Natural killer cell (primary cell): ENCODE measurements at regions not wholly inside any gene's neighbourhood (a gene's known extent, or its start where the extent isn't known, plus 50 kb on each side); places are given as distances from the start of the nearest gene placed in this dataset.

Experiments used
- ATAC-seq, 3 donors: fragments of 150-1000 bp in 2 of 3; fragments of 200-7000 bp in 1 of 3; cut with Tn5 transposase; 1 replicate in 1 of 3; 2 replicates in 2 of 3; pipeline ENCODE4 v1.10.0; 2021; ENCODE audit warnings: mild to moderate bottlenecking in 2 of 3, moderate library complexity in 2 of 3
- DNase-seq, 2 donors: peaks; one replicate each; pipeline versions ENCODE4 v3.0.0 to v3.0.0-alpha.2; 2013 to 2021; ENCODE audit warnings: mixed read lengths in 1 of 2
- H3K27ac ChIP-seq: one replicate; pipeline ENCODE4 v1.5.1; 2013; ENCODE audit warnings: mild to moderate bottlenecking, low read length
- H3K27me3 ChIP-seq: one replicate; pipeline ENCODE4 v1.6.1; 2013; ENCODE audit warnings: low read length; ENCODE audit not compliant: control insufficient read depth, insufficient read depth
- H3K36me3 ChIP-seq: one replicate; pipeline ENCODE4 v1.6.1; 2013; ENCODE audit warnings: low read length; ENCODE audit not compliant: control insufficient read depth, insufficient read depth
- H3K4me1 ChIP-seq: one replicate; pipeline ENCODE4 v1.6.1; 2013; ENCODE audit warnings: low read length; ENCODE audit not compliant: control insufficient read depth, insufficient read depth
- H3K4me3 ChIP-seq: one replicate; pipeline ENCODE4 v1.5.1; 2013; ENCODE audit warnings: low read length
- H3K9me3 ChIP-seq: one replicate; pipeline ENCODE4 v1.6.1; 2013; ENCODE audit warnings: low read length; ENCODE audit not compliant: control insufficient read depth, insufficient read depth
- H3K27ac Mint-ChIP-seq, 2 donors: one replicate each; pipeline ENCODE4 v1.8.0; 2022; ENCODE audit warnings: mild to moderate bottlenecking in 2 of 2, mixed read lengths in 2 of 2, moderate library complexity in 1 of 2
- H3K27me3 Mint-ChIP-seq, 2 donors: one replicate each; pipeline ENCODE4 v1.8.0; 2022; ENCODE audit warnings: low read depth in 2 of 2, mixed read lengths in 2 of 2
- H3K36me3 Mint-ChIP-seq: one replicate; pipeline ENCODE4 v1.8.0; 2022; ENCODE audit warnings: mixed read lengths
- H3K4me1 Mint-ChIP-seq, 2 donors: one replicate each; pipeline ENCODE4 v1.8.0; 2022; ENCODE audit warnings: mixed read lengths in 2 of 2
- H3K4me3 Mint-ChIP-seq: one replicate; pipeline ENCODE4 v1.8.0; 2022; ENCODE audit warnings: mild to moderate bottlenecking, moderate library complexity, mixed read lengths
- H3K9me3 Mint-ChIP-seq, 2 donors: one replicate each; pipeline ENCODE4 v1.8.0; 2022; ENCODE audit warnings: mixed read lengths in 2 of 2
- CTCF ChIP-seq: fragments of 200-600 bp; IDR thresholded peaks from one replicate; pipeline ENCODE4 v1.8.0; 2022; ENCODE audit warnings: antibody characterized with exemption
- WGBS: methylation state at CpG from one replicate; pipeline ENCODE4 v1.1.7; 2013; ENCODE audit warnings: missing lambda C conversion rate; ENCODE audit not compliant: insufficient coverage; 5-methylcytosine and 5-hydroxymethylcytosine counted together
- intact Hi-C: fragments of 100-400 bp; cut with micrococcal nuclease; formaldehyde crosslinking; loops from one replicate; pipeline ENCODE4 v1.14.2; 2022

GRCh38 chr2:219944866-219945265 is 317.4 kb downstream of the SLC4A3 start:
- Mint-ChIP-seq H3K36me3 (no peaks in the 10 kb centered on the region), H3K9me3 (peaks cover 0 to 2% of the 10 kb centered on the region in 2 donors), H3K4me1 (no peaks in the 10 kb centered on the region), H3K27ac (no peak overlapping the region), H3K4me3 (no peak overlapping the region), H3K27me3 (peaks cover 0 to 2% of the 10 kb centered on the region in 2 donors)
- ATAC-seq (no peak), DNase-seq (no peak)
- no peak overlapping the region for H3K27ac ChIP-seq
- WGBS, result 98% methylated on average over 4 of the region's 4 CpGs
- no peaks in the 10 kb centered on the region for H3K36me3 ChIP-seq
- no peaks in the 10 kb centered on the region for H3K9me3 ChIP-seq
- no peaks in the 10 kb centered on the region for H3K27me3 ChIP-seq
- no peak overlapping the region for H3K4me3 ChIP-seq
- H3K4me1 ChIP-seq, result no peaks in the 10 kb centered on the region
- intact Hi-C loops, result no loop called here
- TF ChIP-seq CTCF, result no peak

DNA sequence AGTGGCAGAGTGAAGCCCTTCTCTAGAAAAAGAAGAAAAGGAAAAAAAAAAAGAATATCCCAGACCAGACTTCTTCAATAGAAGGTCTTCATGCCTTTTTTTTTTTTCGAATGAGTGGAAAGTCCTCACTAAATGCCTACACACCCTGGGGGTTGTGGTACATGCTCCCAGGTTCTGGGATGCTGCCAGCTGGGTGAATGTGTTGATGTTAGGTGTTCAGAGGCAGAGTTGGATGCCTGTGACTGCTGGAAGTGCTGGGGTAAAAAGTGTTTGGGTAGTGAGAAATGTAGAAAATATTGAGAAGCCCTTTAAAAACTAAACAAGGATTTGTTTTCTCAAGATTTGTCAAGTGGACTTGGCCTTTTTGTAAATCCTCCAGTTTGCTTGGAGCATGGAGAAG is 318.6 kb downstream of the SLC4A3 start:
- H3K4me3 ChIP-seq, result no peak overlapping the region
- DNase-seq (no peak), ATAC-seq (no peak)
- Mint-ChIP-seq H3K4me1 (no peaks in the 10 kb centered on the region), H3K9me3 (peaks cover 0 to 2% of the 10 kb centered on the region in 2 donors), H3K27me3 (peaks cover 0 to 2% of the 10 kb centered on the region in 2 donors), H3K36me3 (no peaks in the 10 kb centered on the region), H3K27ac (no peak overlapping the region), H3K4me3 (no peak overlapping the region)
- no peak overlapping the region for H3K27ac ChIP-seq
- no peak for TF ChIP-seq CTCF
- intact Hi-C loops, result no loop called here
- H3K4me1 ChIP-seq, result no peaks in the 10 kb centered on the region
- no peaks in the 10 kb centered on the region for H3K27me3 ChIP-seq
- H3K9me3 ChIP-seq, result no peaks in the 10 kb centered on the region
- H3K36me3 ChIP-seq, result no peaks in the 10 kb centered on the region
- WGBS, result no CpG with 5 or more reads among the region's 1 CpG

GRCh38 chr2:219946529-219946928 is 319.1 kb downstream of the SLC4A3 start:
- no peaks in the 10 kb centered on the region for H3K36me3 Mint-ChIP-seq
- DNase-seq (no peak), ATAC-seq (no peak)
- no peak overlapping the region for H3K4me3 Mint-ChIP-seq
- Histone ChIP-seq H3K4me1 (no peaks in the 10 kb centered on the region), H3K36me3 (no peaks in the 10 kb centered on the region), H3K27ac (no peak overlapping the region), H3K4me3 (no peak overlapping the region), H3K9me3 (no peaks in the 10 kb centered on the region), H3K27me3 (no peaks in the 10 kb centered on the region)
- intact Hi-C loops, result no loop called here
- H3K27me3 Mint-ChIP-seq, result no peaks in the 10 kb centered on the region
- peaks cover 0 to 2% of the 10 kb centered on the region in 2 donors for H3K9me3 Mint-ChIP-seq
- H3K4me1 Mint-ChIP-seq, result no peaks in the 10 kb centered on the region
- TF ChIP-seq CTCF, result no peak
- H3K27ac Mint-ChIP-seq, result no peak overlapping the region

GRCh38 chr2:219947575-219947974 is 320.1 kb downstream of the SLC4A3 start:
- no peaks in the 10 kb centered on the region for H3K27me3 Mint-ChIP-seq
- 87% methylated on average over 3 of the region's 3 CpGs for WGBS
- no peak for TF ChIP-seq CTCF

More at GRCh38 chr2:219947575-219947974, 320.1 kb downstream of the SLC4A3 start:
- no peaks in the 10 kb centered on the region for H3K27me3 ChIP-seq
- Mint-ChIP-seq H3K4me1 (no peaks in the 10 kb centered on the region), H3K36me3 (no peaks in the 10 kb centered on the region), H3K4me3 (no peak overlapping the region), H3K9me3 (peaks cover 0 to 2% of the 10 kb centered on the region in 2 donors), H3K27ac (no peak overlapping the region)
- H3K27ac ChIP-seq, result no peak overlapping the region
- no peaks in the 10 kb centered on the region for H3K4me1 ChIP-seq
- no peak for ATAC-seq
- no peaks in the 10 kb centered on the region for H3K9me3 ChIP-seq
- no peak overlapping the region for H3K4me3 ChIP-seq
- intact Hi-C loops, result no loop called here
- no peaks in the 10 kb centered on the region for H3K36me3 ChIP-seq
- DNase-seq, result no peak
